GM21515 (cell line): ENCODE measurements at regions not wholly inside any gene's neighbourhood (a gene's known extent, or its start where the extent isn't known, plus 50 kb on each side); places are given as distances from the start of the nearest gene placed in this dataset.
A peak's percentile ranks its signal among the peaks of the same experiment; 100 is the strongest.
"Not testable (repeated sequence)": the region's sequence is repeated elsewhere in the genome, so short reads cannot be mapped to it uniquely, and the experiment has no call there.

Experiments used
- ATAC-seq: cut with Tn5 transposase; IDR thresholded peaks from one replicate; pipeline ENCODE4 v1.9.1; 2021; ENCODE audit not compliant: unreplicated experiment

DNA sequence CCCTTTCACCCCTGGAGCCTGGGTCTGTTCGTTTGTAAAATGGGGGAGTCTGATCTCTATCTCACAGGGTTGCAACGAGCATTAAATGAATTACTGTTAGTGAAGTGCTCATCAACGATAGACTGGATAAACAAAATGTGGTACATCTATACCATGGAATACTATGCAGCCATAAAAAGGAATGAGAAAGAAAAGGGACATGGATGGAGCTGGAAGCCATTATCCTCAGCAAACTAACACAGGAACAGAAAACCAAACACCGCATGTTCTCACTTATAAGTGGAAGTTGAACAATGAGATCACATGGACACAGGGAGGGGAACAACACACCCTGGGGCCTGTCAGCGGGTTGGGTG is 348.0 kb upstream of the ID2 start:
- ATAC-seq = not testable (repeated sequence)

DNA sequence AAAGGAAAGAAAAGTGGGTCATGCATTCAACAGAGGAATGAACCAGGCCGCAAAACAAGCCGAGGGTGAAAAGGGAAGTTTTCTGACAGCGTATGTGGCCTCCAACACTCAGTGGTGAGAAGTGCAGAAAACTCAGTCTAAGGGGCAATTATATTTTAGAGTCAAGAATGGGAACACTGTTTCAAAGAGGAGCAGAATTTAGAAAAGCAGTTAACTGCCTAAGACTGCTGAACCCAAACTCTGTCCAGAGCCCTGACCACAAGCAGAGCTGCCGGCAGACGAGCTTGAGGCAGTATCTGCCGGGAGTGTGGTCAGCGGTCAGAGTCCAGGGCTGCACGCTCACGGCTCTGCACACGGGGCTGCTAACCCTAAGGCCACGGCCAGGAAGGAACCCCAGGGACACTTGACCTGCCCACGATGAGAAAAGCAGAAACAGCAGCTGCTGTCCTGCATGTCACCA is 347.0 kb upstream of the ID2 start:
- no peak for ATAC-seq

DNA sequence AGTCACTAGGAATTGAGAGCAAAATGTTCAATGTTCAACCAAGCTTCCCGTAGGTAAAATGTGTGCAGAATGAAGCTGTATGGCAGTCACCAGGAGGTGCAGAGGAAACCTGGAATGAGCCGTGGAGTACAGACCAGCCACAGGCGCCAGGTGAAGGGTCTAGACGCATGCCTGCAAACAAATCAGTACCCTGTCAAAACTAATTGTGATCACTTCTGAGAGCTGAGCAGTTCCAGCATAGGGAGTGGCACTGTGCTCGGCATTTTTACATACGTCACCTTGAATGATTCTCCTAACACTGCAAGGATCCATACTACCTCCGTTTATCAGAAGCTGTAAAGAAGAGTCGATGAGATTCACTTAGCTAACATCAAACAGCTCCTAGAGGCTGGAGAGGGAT is 346.1 kb upstream of the ID2 start:
- no peak for ATAC-seq

DNA sequence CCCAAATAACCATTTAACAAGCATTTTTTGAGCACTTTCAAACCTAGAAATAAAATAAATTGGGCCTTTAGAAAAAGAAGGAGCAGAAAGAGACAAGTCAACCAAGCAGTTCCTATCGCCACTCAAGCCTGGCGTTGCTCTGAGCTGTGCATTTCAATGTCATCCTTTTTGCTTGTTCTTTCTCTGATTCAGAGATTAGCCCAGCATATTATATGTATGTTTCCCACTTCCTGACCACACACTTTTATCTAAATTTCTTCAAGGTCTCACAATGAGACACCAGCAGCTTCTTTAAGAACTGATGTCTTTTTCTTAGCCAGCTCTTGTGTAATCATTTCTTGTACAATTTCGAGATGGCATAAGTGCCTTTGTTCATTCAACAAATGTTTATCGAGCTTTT is 344.5 kb upstream of the ID2 start:
- ATAC-seq = no peak

DNA sequence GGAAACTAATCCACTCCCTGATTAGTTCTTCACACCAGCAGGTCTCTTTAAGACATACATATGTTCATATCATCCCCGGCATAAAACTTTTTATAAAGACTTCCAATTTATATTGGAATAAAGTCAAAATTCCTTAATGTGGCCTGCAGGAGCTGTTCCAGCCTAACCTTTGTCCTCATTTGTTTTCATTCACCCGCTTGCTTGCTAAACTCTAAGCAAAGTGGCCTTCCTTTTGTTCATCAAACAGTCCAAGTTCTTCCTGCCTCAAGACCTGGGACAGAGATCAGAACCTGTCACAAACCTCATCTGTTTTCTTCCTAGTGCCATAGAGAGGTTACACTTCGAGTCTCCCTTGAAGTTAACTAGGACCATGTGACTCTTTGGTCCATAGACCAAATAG is 339.4 kb upstream of the ID2 start:
- ATAC-seq = no peak

DNA sequence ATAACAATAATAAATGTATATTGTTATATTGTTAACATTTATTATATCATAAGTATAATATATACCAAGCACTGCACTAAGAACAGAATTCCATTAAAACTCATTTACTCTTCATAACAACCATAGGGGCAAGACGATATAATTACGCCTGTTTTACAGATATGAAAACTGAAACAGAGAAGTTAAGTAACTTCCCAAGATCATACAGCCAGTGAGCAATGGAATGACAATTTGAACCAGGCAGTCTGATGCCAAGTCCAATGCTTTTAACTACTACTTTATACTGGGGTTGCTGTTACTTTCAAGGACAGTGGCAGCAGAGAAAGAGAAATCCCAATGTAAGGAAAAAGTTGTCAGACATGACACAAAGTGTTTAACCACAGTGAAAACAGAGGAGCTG is 338.8 kb upstream of the ID2 start:
- no peak for ATAC-seq

DNA sequence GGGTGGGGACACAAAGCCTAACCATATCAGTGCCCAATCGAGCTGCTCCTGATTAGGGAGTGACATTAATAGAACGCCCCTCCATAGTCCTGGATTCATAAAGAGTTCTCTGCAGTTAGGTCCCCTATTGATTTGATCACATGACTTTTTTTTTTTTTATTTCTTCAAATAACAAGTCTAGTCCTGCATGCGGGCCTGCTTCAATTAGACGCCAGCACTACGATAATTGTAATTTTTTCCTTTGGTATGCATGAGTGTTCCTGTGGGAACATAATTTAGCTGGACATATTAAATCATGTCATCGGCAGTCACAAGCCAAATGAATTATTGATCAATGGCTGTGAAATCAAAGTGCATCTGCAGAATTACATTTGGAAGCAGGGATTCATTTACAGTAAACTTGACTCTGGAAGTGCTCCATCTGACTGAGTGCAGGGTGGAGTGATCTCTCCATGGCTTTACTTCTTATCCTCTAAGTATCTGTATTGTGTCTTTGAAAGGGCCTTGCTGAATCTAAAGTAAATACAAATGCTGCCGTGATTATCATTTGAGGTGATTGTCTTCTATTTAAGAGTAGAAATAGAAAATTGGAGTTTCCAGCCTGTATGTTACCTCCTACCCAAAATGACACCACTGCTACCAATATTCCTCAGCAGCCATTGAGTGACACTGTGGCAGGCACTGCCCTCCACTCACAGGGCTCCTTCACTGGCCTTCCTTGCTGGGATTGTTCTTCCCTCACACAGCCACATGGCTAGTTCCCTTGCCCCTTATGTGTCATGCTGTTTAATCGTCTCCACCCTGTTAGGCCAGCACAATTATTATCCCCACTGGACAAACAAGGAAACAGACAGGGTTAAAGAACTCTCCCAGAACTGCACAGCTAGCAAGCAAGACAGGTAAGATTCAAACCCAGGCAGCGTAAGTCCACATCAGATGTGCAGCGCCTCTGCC is 337.4 kb upstream of the ID2 start:
- no peak for ATAC-seq

DNA sequence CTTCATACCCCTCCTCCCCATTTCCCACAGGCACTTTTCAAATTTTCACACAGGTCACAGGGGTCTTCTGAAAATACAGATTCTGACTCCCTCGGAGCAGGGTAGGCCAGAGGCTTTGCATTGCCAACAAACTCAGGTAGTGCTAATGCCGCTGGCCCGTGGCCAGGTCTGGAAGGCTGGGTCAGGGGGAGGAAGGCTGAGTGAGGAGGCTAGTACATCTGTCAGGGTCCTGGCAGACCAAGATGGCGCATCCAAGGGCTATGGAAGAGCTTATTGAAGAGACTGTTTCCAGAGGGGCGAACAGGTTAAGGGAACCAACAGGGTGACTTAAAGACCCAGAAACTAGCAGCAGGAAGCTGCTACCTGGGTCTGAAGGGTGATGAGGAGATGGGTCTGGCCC is 336.7 kb upstream of the ID2 start:
- no peak for ATAC-seq

DNA sequence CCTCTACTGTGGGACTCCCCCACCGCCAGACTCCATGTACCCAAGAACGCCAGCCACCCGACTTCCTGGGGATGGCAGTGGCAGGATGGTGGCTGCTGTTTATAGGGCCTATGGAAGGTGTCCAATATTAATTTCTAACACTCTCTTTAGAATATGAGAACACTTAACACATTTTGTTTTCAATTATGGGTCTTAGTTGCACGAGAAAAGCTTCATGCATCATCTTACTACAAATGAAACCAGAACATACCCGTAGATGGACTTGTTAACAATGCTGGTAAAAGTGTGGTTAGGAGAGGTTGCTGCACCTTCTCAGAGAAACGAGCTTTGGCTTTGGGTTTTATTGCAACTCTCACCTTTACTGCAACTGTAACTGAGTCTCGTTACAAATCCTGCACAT is 335.6 kb upstream of the ID2 start:
- no peak for ATAC-seq

DNA sequence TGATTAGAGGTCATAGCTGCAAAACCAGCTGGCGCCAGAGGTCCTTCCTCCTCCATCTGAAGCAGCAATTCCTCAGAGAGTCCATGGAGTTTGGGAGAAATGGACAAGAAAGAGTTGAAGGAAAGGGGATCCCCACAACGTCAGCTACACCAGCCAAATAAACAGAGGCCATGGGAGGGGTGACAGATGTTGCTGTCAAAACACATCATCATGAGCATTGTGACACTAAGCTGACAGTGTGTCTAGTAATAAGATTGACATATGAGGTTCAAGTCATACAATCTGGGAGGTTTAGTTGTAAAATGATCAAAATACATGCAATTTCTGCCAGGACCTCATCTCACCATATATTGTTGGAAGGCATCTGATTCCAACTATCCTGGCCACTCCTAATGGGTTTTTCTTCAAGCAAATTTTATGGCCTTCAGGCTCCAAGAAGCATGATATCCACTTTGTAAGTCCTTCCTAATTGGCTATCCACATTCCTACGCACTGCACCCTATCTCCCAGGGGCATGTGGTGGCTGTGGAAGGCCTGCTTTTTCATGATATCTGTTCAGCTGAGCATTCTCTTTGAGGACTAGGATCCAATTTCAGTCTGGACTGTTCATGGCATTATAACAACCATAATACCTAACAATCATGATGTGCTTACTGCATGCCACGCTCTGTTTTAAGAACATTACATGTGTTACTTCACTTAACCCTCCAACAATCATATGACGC is 335.0 kb upstream of the ID2 start:
- ATAC-seq = no peak

DNA sequence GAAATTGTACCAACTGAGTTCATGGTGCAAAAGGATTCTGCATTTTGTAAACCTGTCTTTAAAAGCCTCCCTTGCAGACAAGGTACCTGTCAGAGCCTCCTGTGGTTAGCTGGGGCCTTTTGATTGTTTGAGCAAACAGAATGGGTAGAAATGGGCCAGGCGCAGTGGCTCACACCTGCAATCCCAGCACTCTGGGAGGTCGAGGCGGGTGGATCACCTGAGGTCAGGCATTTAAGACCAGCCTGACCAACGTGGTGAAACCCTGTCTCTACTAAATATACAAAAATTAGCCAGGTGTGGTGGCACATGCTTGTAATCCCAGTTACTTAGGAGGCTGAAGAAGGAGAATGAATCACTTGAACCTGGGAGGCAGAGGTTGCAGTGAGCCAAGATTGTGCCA is 332.9 kb upstream of the ID2 start:
- ATAC-seq = not testable (repeated sequence)

DNA sequence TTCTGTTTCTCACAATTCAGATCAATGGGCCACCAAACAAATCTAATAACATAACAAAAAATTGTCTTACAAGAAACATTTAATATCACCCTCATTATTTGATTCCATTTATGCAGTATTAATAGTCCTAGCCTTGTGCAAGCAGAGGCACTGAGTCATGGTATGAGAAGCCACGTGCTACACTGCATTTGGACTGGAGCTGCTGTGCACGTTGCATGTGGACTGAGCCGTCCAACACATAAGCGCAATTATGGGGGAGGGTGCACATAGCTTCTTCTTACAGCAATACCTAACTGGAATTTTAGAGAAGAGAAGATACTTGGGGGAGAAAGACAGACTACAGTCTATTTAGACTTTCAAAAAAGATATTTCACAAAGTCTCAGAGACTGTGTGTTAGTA is 329.6 kb upstream of the ID2 start:
- no peak for ATAC-seq

DNA sequence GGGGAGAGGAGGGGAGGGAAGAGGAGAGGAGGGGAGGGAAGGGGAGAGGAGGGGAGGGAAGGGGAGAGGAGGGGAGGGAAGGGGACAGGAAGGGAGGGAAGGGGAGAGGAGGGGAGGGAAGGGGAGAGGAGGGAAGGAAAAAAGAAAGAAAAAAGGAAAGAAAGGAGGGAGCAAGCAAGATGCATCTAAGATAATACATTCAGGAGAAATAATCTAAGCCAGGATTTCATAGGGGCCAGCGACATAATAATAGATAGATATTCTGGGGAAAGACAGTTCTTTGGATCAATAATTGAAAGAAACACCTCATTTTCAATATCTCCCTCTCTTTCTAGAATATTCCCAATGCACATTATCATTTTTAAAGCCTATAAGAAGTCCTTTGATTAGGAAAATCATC is 328.9 kb upstream of the ID2 start:
- no peak for ATAC-seq

DNA sequence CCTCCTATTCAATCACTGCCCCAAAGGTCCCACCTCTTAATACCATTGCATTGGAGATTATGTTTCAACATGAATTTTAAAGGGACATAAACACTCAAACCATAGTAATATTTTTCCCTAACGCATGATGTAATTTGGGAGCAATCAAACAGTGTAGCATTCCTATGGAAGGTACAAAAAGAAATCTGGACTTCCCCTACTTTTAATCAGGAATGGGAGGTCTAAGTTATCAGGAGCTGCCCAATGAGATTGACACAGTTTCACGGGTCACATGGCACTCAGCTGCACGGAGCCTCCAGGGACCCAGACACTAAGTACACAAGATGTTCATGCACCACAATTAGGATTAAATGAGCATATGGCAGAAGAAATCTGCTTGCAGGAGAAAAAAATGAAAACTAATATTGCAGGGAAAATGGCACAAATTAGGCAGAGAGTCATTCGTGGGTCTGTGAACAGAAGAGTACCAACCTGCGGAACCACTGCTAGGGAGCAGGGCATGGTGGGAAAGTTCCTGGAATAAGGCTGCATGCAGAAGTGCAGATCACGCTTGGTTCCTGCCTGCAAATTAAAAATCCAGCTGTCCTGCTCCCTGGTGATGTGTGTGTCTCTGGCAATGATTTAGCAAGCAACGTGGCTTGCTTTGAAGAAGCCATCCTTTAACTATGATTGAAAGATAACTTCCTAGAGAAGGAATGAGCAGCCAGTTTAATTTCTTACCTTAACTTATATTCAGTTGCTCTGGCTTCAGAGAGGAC is 326.6 kb upstream of the ID2 start:
- no peak for ATAC-seq

DNA sequence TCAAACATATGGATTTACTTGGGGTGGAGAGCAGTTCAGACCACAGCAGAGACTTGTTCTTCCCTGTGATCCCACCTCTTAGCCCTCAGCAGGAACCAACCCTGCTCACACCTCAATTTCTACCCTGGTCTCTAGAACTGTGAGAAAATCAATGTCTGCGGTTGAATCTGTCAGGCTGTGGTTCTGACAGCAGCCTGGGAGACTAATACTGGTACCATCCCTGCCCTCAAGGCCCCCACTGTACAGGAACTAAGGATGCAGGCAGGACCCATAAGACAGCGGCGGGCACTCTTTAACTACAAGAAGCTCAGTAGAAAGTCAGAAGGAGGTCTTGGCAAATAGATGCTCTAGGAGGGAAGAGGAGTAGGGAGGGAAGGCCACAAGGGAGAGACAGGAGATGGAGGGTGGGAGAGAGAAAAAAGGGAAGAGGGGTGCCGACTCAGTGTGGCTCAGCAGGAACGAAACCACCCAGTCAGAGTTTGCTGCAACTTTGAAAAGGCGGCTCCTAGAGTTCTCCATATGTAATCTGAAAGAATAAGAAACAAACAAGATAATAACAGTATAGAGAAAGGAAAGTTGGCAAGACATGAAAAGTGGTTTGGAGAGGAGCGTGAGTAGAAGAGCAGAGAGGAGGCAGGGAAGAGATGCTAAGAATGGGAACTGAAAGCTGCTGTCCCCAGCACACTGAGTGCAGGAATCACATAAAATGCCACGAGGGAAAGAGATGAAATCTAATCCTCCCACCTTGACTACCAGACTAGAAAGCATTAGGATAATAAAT is 323.9 kb upstream of the ID2 start:
- no peak for ATAC-seq

DNA sequence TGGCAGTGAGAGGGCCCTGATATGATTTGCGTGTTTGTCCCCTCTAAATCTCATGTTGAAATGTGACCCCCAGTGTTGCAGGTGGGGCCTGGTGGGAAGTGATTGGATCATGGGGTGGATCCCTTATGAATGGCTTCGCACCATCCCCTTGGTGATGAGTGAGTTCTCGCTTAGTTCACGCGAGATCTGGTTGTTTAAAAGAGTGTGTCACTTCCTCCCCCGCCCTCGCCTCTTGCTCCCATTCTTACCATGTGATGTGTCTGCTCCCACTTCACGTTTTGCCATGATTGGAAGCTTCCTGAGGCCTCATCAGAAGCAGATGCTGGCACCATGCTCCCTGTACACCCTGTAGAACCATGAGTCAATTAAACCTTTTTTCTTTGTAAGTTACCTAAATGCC is 319.9 kb upstream of the ID2 start:
- no peak for ATAC-seq

DNA sequence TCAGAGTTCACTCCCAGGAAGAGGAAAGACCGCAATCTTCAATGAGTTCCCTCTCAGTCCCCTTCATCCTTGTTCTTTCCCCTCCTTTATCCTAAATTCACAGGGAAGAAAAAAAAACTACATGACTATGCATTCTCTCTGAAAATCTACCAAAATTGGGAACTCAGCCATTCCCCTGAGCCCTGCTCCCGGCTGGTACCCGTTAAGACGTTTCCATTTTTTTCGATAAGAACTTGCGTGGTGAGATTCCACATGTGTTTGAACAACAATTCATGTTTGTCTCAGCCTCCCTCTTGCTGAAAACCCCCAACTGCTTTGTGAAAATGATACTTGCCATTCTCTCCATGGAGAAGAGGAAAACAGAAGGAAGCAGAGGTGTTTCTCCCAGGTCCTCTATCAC is 318.7 kb upstream of the ID2 start:
- no peak for ATAC-seq

DNA sequence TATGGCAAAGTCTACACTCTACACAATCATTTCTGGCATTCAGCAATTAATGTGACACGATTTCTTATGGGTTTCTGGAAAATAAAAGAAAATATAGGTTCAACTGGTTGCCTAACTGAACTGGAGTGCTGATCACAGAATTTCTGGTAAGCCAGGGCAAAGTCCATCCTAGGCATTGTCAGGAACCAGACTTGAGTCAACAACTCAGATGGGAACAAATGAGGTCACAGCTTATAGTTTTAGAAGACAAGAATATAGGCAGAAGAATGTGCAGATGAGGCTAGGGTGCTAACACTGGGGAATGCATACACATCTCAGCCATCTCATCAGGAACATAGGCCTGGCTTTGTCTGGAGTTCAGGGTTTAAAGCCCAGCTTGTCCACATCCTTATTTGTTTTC is 317.2 kb upstream of the ID2 start:
- no peak for ATAC-seq

DNA sequence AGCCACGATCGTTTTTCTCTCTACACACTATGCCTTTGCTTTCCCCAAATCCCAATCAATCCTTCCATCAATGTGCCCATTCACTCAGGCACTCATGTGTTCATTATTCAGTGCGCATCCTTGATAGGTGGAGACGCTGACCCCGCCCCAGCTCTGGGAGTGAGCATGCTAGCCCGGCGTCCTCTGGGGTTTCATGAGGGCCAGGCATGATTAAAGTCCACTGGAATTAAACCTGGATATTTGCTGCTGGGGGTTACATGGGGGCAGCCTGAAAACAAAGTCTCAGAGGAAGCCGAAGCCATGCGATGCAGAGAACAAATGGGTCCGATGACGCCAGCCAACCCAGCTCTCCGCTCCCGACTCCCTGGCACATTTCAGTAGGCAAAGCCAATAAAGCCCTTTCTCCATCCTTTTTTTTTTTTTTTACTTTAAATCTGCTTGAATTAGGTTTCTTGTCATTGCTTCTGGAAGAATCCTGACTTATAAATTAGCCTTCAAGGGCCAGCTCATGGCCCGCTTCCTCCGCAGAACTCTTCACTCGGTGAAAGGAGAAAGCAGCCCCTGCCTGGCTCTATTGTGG is 316.4 kb upstream of the ID2 start:
- ATAC-seq = no peak

DNA sequence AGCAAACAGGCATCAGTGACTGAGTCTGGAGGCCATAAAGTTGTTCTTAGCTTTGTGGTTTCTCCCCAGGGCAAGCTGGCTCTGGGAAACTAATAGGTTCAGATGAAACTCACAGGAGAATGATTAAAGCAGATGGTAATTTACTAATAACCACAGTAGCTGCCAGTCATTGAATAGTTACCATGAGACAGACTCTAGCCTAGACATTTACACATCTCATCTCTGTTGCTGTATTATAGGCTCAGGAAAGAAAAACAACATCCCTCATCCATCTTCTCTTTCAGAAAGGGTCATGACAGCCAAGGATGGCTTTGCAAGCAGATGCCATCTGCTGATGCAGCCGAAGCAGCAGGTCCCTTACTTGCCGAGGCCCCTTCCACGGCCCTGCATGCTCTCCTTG is 314.0 kb upstream of the ID2 start:
- no peak for ATAC-seq

DNA sequence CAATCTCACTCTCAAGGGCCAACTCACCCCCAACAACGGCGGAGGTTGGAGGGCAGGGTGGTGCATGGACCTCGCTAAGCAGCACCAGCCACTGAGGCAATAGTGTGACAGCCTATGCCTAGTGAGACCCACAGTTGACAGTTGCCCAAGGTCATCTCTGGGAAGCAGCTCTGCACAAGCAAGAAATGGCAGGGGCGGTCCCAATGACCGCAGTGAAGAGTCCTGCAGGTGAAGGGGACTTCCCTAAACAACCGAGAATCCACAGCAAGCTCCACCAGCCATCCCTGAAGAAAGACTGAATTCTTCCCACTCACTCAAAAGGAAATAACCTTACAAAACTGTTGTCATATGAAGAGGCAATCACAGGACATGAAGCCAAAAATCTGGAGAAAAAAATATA is 313.4 kb upstream of the ID2 start:
- ATAC-seq = peak; percentile 74
